Cerebellar cortex (tissue), 1 donor: ENCODE measurements at regions not wholly inside any gene's neighbourhood (a gene's known extent, or its start where the extent isn't known, plus 50 kb on each side); places are given as distances from the start of the nearest gene placed in this dataset.
"Not testable (repeated sequence)": the region's sequence is repeated elsewhere in the genome, so short reads cannot be mapped to it uniquely, and the experiment has no call there.

Experiments used
- DNase-seq: peaks from one replicate; pipeline ENCODE4 v3.0.0-alpha.2; 2015; ENCODE audit warnings: low spot score

DNA sequence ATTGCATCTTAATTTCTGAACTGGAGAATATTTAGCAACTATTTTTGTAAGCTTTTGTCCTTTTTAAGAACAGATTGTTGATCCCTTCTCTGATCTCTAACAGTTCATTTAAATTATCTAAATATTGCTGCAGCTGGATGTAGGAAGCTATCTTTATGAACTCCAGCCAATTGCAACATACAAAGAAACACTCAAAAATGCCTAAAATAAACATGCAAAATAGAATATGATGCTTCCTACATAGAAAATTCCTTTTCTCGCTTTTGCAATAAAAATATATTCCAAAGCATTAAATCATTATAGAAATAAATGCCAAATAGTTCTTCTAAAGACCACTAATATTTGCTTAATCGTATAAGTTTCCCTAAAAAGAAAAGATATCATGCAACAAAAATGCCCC, 218.6 kb downstream of the LURAP1L start:
- DNase-seq: no peak

DNA sequence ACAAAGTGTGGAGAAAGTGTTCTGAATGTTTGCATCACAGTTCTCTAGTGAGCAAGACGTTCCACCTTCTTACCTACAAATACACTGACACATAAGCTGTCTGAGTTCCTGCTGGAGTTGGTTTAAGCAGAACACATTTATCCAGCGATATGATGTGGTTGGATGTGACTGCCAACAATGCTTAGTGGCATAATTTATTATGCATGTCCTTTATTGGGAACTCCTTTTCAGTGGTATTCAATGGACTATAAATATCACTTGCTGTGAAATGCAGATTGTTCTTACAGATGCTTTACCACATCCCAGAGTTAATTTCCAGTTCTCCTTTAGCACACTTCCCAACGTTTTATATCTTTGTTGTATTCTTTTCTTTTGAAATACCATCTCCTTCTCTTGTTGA, 222.2 kb downstream of the LURAP1L start:
- DNase-seq: no peak

DNA sequence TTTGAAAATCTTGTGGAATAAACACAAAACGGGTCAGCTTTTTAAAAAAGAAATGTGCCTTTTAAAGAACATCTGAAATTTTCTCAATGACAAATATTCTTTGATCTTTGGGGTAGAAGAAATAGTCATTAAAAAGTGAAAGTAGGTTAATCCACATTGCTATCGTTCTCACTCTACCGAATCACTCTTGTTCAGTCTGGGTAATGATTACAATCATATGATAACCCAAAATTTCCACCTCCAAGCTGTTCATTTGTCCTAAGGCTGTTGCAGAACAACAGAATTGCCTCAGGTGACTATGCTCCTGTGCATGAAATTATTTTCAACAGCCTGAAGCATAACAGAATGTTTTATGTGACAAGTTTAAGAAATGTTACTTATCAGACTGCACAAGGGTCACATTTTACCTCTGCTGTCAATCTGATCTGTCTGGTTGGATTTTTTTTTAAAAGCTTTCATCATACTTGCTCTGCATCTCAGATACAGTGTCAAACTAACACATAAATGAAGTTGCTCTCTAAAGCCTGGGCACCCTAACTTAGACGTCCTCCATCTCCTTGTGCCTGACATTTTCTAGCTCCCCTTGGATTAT, 227.3 kb downstream of the LURAP1L start:
- no peak for DNase-seq

DNA sequence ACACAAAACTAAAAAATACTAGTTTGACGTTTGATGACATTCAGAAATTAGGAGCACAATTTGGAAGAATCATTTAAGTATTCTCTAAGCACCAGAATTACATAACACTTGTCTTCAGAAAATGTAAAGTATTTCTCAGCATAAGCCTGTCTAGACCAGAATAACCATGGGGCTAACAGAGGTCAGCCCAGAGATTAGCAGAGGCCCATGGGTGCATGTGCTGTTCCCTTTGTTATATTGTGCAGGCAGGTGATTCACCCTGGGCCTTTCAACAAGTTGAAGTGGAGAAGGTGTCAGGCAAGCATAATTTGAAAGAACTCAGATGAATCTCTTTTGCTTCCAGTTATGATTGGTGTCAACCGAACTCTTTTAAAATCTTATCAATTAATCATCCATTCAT, 227.9 kb downstream of the LURAP1L start:
- DNase-seq: no peak

DNA sequence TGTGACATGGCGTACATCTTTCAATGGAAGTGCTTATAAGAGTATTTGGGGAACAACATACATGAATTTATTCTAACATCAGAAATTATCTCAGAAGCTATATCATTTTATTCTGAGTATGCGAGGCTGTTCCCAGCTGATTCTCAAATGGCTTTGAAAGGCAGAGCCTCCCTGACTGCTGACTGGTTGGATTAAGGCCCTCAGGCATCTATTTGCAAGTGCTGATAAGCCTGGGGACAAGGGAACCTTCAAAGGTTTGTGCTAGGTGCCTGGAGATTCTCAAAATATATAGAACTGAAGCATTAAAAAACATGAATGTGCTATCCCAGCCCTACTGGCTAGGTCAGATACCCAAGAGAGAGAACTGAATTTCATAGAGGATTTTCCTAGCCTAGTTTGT, 235.1 kb downstream of the LURAP1L start:
- DNase-seq: no peak

DNA sequence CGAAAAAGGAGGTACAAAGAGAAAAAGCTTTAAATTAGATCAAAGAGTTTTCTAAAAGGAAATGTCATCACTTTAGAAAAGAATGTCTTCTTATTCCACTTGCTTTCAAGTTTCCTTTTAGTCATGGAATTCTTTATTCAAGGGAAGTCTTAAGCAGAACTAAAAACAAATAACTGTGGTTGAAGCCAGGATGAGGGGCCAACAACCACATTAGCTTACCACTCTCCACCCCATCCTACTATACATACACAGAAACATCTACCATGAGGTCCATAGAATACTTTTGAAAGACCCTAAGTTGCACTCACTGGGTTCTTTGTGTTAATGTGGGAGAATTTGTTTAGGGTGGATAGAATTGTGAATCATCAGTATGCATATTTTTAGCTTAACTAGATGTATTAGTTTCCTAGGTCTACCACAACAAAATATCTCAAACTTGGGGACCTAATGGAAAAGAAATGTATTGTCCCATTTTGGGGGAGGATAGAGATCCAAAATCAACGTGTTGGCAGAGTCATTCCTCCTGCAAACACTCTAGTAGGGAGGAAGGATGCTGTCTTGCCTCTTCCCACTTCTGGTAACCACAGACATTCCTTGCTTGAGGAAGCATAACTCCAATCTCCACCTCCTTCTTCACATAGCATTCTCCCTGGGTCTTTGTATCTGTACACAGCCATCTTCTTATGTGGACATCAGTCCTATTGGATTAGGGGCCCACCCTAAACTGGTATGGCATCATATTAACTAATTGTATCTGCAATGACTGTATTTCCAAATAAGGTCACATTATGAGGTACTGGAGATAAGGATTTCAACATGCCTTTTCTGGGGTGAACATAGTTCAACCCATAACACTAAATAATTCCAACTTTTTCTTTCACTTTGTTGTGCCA, 239.4 kb downstream of the LURAP1L start:
- no peak for DNase-seq

DNA sequence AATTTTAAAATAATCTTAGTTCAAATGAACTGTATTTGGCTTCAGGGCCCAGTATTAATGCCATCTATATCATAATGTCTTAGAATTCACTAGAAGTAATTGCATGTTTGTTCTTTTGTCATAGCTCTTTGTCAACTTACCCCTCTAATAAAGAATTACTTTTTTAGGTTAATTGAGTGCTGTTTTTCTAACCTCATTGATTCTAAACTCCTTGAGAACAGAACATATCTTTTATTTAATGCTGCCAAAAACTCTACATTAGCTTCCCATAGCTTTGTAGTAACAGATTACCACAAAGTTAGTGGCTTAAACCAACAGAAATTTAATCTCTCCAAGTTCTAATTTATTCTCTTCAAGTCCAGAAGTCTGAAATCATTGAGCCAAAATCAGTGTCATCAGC, 242.4 kb downstream of the LURAP1L start:
- DNase-seq: no peak

DNA sequence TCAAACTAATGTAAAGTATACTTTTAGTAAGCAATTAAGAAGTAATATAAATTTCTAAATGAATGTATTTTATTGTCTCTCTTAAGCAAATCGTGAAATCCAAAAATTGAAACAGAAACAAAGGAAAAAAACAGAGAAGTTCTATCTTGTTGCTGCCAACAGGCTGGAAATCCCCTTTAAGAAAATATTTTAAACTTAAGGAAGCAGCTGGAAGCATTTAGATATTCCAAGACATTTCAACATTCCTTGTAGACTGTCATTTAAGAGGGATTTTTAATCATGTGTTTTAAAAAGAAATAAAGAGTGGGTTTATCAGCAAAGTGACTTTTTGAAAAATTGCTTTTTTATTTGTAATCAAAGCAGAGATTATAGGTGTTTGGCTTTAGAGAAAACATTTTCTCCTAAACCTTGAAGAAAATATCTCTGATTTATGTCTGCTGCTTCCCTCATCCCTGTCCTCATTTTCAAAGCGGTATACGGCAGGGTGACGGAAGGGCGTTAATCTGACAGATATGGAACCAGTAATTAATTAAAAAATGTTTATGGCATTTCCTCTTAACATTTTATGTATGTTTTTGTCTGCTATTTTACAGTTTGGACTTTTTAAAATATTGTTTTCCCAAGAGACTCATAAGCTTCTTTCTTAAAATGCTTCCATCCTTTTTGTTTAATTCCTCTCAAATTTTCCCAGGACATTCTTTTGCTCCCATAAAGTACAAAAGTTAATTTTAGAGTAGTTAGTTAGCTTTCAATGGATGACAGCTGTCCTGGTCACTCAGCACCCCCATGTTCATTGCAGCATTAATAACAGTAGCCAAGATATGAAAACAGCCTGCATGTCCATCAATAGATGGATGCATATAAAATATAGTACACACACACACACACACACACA, 245.6 kb downstream of the LURAP1L start:
- no peak for DNase-seq

DNA sequence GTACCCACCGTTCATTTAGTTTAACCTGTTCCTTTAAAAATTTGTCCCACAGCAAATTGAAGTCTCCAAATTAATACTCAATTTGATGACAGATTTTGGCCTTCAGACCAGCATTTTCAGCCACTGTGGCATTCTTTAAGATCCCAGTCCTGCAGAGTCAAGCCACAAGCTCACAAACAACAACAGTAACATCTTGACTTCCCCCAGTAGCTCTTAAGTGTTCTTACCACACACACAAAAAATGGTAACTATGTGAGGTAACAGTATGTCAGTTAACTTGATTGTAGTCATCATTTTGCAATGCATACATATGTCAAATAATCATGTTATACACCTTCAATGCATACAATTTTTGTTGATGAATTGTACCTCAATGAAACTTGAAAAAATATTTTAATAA, 247.9 kb downstream of the LURAP1L start:
- DNase-seq: no peak

DNA sequence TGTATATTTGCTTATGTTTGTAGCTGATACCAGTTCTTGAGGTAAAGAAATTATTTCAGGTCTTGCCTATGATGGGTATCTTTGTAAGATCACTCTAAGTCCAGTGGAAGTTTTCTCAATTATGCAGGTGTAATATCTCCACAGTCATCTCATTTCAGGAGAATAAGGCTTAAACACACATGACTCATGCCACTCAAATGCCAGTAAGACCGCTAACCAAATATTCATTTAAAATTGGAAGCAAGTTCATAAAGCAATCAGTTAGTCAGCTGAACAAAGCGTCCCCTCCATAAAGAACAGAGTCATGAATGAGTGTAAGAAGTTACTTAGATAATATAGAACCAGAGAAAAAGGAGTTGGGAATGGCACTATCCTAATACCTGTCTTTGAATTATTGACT, 248.7 kb downstream of the LURAP1L start:
- no peak for DNase-seq

DNA sequence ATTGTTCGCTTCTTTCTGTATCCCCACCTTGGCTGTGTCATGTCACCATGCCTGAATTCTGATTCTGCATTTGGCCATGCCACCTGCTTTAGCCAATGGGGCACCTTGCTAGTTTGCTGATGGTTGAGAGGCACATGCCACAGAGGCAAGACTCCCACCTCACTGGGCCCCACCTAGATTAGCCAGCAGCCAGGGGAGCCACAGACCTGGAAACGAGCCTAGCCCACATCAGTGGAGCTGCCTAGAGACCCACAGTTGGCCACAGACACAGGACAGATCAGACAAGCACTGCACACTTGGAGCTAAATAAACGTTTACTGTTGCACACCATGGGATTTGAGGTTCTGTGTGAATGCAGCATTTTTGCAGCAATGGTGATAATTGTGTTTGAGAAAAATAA, 252.1 kb downstream of the LURAP1L start:
- DNase-seq: no peak

DNA sequence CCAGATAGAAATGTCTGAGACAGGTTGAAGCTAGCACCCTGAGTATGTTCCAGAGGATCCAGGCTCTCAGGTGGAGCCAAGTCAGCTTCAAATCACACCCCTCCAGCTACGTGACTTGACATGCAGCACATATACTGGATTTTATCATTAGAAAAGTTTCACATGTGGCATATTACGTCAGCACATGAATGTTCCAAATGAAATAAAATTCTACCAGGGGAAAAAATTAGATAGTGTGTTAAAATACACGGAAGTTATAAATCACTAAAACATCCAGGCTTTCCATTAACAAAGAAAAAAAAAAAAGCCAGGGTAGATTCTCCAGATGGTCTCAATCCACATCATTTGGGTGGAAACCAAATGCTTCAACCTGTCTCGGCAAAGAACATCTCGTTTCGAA, 251.6 kb downstream of the MPDZ start:
- no peak for DNase-seq

DNA sequence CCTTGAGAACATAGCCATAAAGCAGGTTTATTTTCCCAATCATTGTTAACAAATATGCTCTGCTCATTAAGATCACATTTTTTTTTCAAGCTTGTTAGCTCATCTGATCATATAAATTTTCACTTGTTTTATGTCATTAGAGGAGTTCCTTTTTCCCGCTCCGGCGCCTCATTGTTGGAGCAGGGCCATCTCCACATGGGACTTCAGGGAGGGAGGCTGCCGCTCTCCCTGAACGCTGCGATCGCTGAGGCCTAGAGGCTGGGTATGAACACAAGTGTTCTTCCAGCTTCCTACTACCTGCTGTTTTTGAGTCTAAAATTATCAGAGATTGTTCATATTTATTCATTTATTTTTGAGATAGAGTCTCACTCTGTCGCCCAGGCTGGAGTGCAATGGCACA, 246.9 kb downstream of the MPDZ start:
- DNase-seq: no peak

DNA sequence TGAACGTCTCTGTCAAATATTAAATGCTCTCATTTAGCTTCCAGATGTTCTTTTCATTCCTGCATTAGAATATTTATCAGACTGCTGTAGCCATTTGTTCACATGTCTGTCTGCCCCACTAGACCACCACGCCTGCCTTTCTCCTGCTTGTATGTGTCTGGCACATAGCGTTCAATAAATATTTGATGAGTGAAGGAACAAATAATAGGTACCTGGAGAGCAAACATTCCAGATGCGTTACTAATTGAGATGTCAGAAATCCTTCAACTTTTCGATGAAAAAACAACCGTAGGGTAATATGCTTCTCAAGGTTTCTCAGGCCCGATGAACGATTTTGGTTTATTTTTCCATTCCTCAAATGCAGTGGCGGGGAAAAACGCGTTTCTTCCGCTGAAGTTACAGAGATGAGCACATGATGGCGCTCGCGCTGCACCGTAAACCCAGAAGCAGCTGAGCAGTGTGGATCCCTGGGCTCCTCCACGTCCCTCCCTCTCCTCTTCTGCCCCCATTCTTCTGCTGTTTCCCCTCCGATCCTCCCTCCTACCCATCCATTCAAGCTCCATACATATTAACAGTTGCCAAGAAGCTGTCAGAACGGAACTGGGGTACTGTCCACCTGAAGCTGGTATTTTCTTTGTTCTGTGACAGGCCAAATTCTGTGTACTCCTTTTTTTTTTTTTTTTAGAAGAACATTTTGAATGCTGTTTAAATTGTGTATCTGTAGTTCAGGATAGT, 245.4 kb downstream of the MPDZ start:
- peak; percentile 66 for DNase-seq

DNA sequence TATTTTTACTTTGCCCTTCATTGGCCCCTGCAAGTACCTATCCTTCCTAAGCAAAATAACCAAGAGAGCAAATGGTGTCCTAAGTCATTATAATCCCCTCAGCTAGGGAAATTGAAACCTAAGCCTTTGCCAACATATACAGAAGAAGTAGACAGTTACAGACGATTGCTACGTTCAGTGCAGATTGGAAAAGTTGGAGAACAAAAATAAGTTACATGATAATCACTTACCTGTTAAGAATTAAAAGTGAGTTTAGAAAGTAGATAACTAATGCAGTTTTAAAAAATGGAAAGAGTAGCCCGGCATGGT, 244.8 kb downstream of the MPDZ start:
- no peak for DNase-seq

DNA sequence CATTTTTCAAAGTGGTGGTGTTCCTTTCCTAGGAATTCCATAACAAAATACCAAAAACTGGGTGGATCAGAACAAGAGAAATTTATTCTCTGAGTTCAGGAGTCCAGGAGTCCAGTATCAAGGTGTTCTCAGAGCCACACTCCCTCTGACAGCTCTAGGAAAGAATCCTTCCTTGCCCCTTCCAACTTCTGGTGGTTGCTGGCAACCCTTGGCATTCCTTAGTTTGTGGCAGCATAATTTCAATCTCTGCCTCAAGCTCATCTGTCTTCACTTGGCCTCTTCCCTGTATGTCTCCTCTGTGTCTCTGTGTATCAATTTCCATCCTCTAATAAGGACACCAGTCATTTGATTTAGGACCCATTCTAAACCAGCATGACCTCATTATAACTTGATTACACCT, 243.7 kb downstream of the MPDZ start:
- DNase-seq: no peak

DNA sequence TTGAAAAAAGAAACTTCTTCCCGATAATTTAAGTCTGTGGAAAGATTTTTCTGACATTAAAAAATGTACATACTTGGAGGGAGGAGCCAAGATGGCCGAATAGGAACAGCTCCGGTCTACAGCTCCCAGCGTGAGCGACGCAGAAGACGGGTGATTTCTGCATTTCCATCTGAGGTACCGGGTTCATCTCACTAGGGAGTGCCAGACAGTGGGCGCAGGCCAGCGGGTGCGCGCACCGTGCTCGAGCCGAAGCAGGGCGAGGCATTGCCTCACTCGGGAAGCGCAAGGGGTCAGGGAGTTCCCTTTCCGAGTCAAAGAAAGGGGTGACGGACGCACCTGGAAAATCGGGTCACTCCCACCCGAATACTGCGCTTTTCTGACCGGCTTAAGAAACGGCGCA, 241.7 kb downstream of the MPDZ start:
- not testable (repeated sequence) for DNase-seq

DNA sequence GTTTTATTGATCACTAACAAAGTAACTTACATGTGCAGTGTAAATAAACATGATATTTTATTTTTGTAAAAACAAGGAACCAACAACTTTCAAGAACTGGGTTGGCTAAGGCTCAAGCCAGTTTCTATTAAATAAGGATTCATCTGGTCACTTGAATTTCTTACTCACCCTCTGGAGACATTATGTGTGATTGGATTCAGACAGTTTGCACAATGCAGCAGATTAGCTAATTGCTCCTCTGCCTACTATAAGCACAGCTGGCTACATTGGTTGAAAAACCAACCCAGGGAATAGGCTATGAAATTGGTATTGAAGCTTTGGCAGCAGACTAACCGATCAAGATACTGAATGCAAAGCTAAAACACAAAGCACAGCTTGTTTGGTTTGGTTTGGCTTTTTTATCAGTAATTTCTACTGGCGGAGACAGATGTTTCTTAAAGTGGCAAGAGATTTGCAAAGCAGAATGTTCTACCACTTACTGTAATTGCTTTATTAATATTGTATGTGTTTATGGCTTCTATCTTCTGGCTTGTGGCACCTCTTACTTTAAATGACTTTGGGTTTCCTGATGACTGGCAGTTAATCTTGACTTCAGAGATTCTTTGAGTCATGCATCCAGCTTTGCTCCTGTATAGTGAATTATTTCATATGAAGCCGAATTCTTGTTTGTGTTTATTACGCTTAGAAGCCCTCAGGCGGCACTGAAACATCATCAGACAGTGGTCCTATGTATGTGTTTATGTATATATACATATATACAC, 231.5 kb downstream of the MPDZ start:
- no peak for DNase-seq

DNA sequence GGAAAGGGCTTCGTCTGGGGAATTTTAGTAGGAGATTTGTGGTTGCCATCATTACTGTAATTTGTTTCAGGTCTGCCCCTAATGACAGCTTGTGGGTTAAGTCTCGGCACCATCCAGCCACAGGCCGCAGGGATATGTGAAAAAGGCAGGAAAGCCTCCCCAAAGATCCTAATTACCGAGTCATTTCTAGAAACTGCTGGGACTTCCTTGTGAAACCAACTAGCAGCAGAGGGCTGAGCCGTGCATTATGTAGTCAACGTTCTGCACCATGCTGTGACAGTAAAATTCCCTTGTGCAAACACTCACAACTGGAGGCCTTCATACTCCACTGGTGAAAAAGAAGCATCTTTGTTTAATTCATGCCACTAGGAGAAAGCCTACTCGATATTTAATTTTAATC, 230.3 kb downstream of the MPDZ start:
- no peak for DNase-seq

DNA sequence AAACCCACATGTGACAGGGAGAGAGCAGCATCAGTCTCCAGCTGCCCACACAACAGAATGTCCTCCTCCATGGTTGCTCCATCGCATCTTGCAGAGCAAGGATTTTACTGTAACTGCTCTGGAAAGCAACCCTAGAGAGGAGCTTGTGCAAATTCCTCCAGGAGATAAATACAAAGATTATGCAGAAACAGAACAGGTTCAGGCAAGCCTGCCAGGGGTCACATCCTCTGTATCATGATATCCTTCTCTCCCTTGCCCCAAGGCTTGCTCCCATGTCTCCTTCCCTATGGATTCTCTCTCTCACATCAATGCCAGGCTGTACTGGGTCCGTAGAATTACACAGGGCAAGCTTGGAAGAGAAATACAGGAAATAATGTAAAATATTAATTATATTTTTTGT, 226.0 kb downstream of the MPDZ start:
- no peak for DNase-seq

DNA sequence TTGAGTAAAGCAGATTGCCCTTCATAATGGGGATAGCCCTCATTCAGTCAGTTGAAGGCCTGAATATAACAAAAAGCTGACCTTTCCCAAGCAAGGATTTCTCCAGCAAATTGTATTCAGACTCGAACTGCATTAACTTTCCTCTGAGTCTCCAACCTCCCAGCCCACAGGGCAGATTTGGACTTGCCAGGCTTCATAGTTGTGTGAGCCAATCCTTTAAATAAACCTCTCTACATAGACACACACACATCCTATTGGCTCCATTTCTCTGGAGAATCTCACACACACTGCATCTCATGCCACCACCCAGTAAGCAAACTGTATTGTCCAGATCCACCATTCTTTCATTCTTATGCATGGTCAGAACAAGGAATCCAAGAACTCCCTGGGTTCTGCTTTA, 225.1 kb downstream of the MPDZ start:
- DNase-seq: no peak
